Activated CD4-positive, alpha-beta T cell treated with anti-CD3 and anti-CD28 coated beads, Interleukin-2, amount 10 ng/mL, durations not matched to agents 7 days and 5 days (primary cell): ENCODE measurements at regions not wholly inside any gene's neighbourhood (a gene's known extent, or its start where the extent isn't known, plus 50 kb on each side); places are given as distances from the start of the nearest gene placed in this dataset.
"Not testable (repeated sequence)": the region's sequence is repeated elsewhere in the genome, so short reads cannot be mapped to it uniquely, and the experiment has no call there.

Experiments
- CTCF ChIA-PET: fragments of 350-600 bp; sonication (Branson Sonifier 250); formaldehyde crosslinking; loops from one replicate; lab custom pipeline; 2021; ENCODE audit warnings: antibody characterized with exemption; lab: Charles Lee
- POLR2A ChIA-PET: fragments of 350-600 bp; sonication (Branson Sonifier 250); formaldehyde crosslinking; loops from one replicate; lab custom pipeline; 2021; ENCODE audit warnings: antibody characterized with exemption; lab: Charles Lee
- DNase-seq: peaks from one replicate; pipeline ENCODE4 v3.0.0-alpha.2; 2020
- H3K27ac Mint-ChIP-seq: one replicate; pipeline ENCODE4 v1.8.0; 2021; ENCODE audit warnings: mild to moderate bottlenecking, moderate library complexity, mixed read lengths
- H3K27me3 Mint-ChIP-seq: one replicate; pipeline ENCODE4 v1.8.0; 2021; ENCODE audit warnings: mixed read lengths
- H3K36me3 Mint-ChIP-seq: one replicate; pipeline ENCODE4 v1.8.0; 2021; ENCODE audit warnings: low read depth, mixed read lengths
- H3K4me1 Mint-ChIP-seq: one replicate; pipeline ENCODE4 v1.8.0; 2021; ENCODE audit warnings: mixed read lengths
- H3K4me3 Mint-ChIP-seq: one replicate; pipeline ENCODE4 v1.8.0; 2021; ENCODE audit warnings: mild to moderate bottlenecking, moderate library complexity, mixed read lengths
- H3K9me3 Mint-ChIP-seq: one replicate; pipeline ENCODE4 v1.8.0; 2021; ENCODE audit warnings: mixed read lengths

GRCh38 chr7:65651826-65652592 lies 220.9 kb upstream of the VKORC1L1 start:
- CTCF ChIA-PET, H3K9me3 Mint-ChIP-seq: not testable (repeated sequence)
- peak overlapping the region; percentile 80 for H3K27ac Mint-ChIP-seq

GRCh38 chr7:65652669-65653068 lies 220.2 kb upstream of the VKORC1L1 start:
- DNase-seq, H3K4me1 Mint-ChIP-seq, H3K9me3 Mint-ChIP-seq, H3K36me3 Mint-ChIP-seq, POLR2A ChIA-PET, H3K27ac Mint-ChIP-seq, CTCF ChIA-PET, H3K4me3 Mint-ChIP-seq, H3K27me3 Mint-ChIP-seq: not testable (repeated sequence)

More at GRCh38 chr7:65651826-65652592, 220.9 kb upstream of the VKORC1L1 start:
- H3K4me3 Mint-ChIP-seq = peak overlapping the region; percentile 22
- H3K27me3 Mint-ChIP-seq, DNase-seq, H3K36me3 Mint-ChIP-seq, H3K4me1 Mint-ChIP-seq, POLR2A ChIA-PET: not testable (repeated sequence)

GRCh38 chr7:65656494-65657188 lies 216.2 kb upstream of the VKORC1L1 start:
- H3K36me3 Mint-ChIP-seq, H3K27me3 Mint-ChIP-seq, DNase-seq, H3K9me3 Mint-ChIP-seq, H3K4me3 Mint-ChIP-seq, H3K27ac Mint-ChIP-seq, H3K4me1 Mint-ChIP-seq, POLR2A ChIA-PET, CTCF ChIA-PET: not testable (repeated sequence)

- CTCF ChIA-PET, H3K36me3 Mint-ChIP-seq, H3K4me1 Mint-ChIP-seq, DNase-seq, H3K27ac Mint-ChIP-seq, H3K4me3 Mint-ChIP-seq, H3K27me3 Mint-ChIP-seq, POLR2A ChIA-PET, H3K9me3 Mint-ChIP-seq: not testable (repeated sequence)
Measured at GRCh38 chr7:65683362-65683761, 189.5 kb upstream of the VKORC1L1 start.

- H3K4me3 Mint-ChIP-seq, H3K27me3 Mint-ChIP-seq, H3K4me1 Mint-ChIP-seq, CTCF ChIA-PET, POLR2A ChIA-PET, H3K27ac Mint-ChIP-seq, H3K9me3 Mint-ChIP-seq, DNase-seq, H3K36me3 Mint-ChIP-seq: not testable (repeated sequence)
Measured at GRCh38 chr7:65699026-65699714, 173.7 kb upstream of the VKORC1L1 start.

GRCh38 chr7:65699715-65700356 lies 173.0 kb upstream of the VKORC1L1 start:
- H3K9me3 Mint-ChIP-seq, DNase-seq, H3K4me1 Mint-ChIP-seq, H3K4me3 Mint-ChIP-seq, POLR2A ChIA-PET, CTCF ChIA-PET, H3K27ac Mint-ChIP-seq, H3K27me3 Mint-ChIP-seq, H3K36me3 Mint-ChIP-seq: not testable (repeated sequence)

- H3K4me1 Mint-ChIP-seq, POLR2A ChIA-PET, CTCF ChIA-PET, H3K4me3 Mint-ChIP-seq, H3K9me3 Mint-ChIP-seq, H3K27me3 Mint-ChIP-seq, DNase-seq, H3K36me3 Mint-ChIP-seq, H3K27ac Mint-ChIP-seq: not testable (repeated sequence)
Measured at GRCh38 chr7:65719123-65719798, 153.6 kb upstream of the VKORC1L1 start.

- DNase-seq = peak; percentile 78
- Mint-ChIP-seq H3K36me3 (peaks cover 5% of the 10 kb centered on the region), H3K27me3 (no peaks in the 10 kb centered on the region), H3K9me3 (no peaks in the 10 kb centered on the region), H3K27ac (no peak overlapping the region), H3K4me3 (no peak overlapping the region), H3K4me1 (peaks cover 4% of the 10 kb centered on the region)
- CTCF ChIA-PET = interaction anchor here (0.7 to 0.9 kb wide), 2 partner anchors 16 to 74 kb away, joined by 3 read pairs; no protein-coding TSS in a partner anchor
- POLR2A ChIA-PET = no interaction called here
Measured at GRCh38 chr7:65722361-65722792, 150.5 kb upstream of the VKORC1L1 start.

- H3K27ac Mint-ChIP-seq, H3K4me1 Mint-ChIP-seq, H3K27me3 Mint-ChIP-seq, H3K9me3 Mint-ChIP-seq, DNase-seq, CTCF ChIA-PET, H3K4me3 Mint-ChIP-seq, POLR2A ChIA-PET, H3K36me3 Mint-ChIP-seq: not testable (repeated sequence)
Measured at GRCh38 chr7:65727182-65727581, 145.7 kb upstream of the VKORC1L1 start.

GRCh38 chr7:65731129-65731528 lies 141.7 kb upstream of the VKORC1L1 start:
- Mint-ChIP-seq H3K36me3 (peaks cover 5% of the 10 kb centered on the region), H3K27ac (peak overlapping the region; percentile 14), H3K4me3 (peak overlapping the region; percentile 10), H3K9me3 (no peaks in the 10 kb centered on the region), H3K4me1 (peaks cover 8% of the 10 kb centered on the region), H3K27me3 (no peaks in the 10 kb centered on the region)
- ChIA-PET POLR2A (no interaction called here), CTCF (no interaction called here)
- no peak for DNase-seq

GRCh38 chr7:65731562-65732035 lies 141.3 kb upstream of the VKORC1L1 start:
- peaks cover 8% of the 10 kb centered on the region for H3K4me1 Mint-ChIP-seq
- POLR2A ChIA-PET = no interaction called here
- CTCF ChIA-PET = interaction anchor here (0.6 to 0.7 kb wide), 2 partner anchors 771 to 1268 kb away, joined by 4 read pairs; no protein-coding TSS in a partner anchor
- H3K27me3 Mint-ChIP-seq = no peaks in the 10 kb centered on the region
- no peak overlapping the region for H3K27ac Mint-ChIP-seq
- DNase-seq = peak; percentile 39
- H3K4me3 Mint-ChIP-seq = peak overlapping the region; percentile 10
- H3K36me3 Mint-ChIP-seq = peaks cover 5% of the 10 kb centered on the region
- H3K9me3 Mint-ChIP-seq = no peaks in the 10 kb centered on the region

GRCh38 chr7:65744406-65744805 lies 128.5 kb upstream of the VKORC1L1 start:
- no peak for DNase-seq
- H3K9me3 Mint-ChIP-seq = no peaks in the 10 kb centered on the region
- H3K4me1 Mint-ChIP-seq = peaks cover 7% of the 10 kb centered on the region
- no peak overlapping the region for H3K27ac Mint-ChIP-seq
- ChIA-PET CTCF (interaction anchor here (0.5 kb wide), 1 partner anchor 256 kb away, joined by 3 read pairs; no protein-coding TSS in a partner anchor), POLR2A (no interaction called here)
- H3K27me3 Mint-ChIP-seq = no peaks in the 10 kb centered on the region
- H3K36me3 Mint-ChIP-seq = peaks cover 11% of the 10 kb centered on the region
- no peak overlapping the region for H3K4me3 Mint-ChIP-seq
